GM21619 (cell line): ENCODE measurements at regions not wholly inside any gene's neighbourhood (a gene's known extent, or its start where the extent isn't known, plus 50 kb on each side); places are given as distances from the start of the nearest gene placed in this dataset.

ENCODE experiments used
- ATAC-seq: cut with Tn5 transposase; IDR thresholded peaks from one replicate; pipeline ENCODE4 v1.9.1; 2021; ENCODE audit not compliant: unreplicated experiment

- ATAC-seq = peak; percentile 76
Measured at GRCh38 chr4:42750091-42750490, 93.2 kb upstream of the ATP8A1 start.

- no peak for ATAC-seq
Measured at GRCh38 chr4:42747971-42748370, 91.1 kb upstream of the ATP8A1 start.

GRCh38 chr4:42736527-42737195 lies 79.8 kb upstream of the ATP8A1 start:
- ATAC-seq = no peak

GRCh38 chr4:42733380-42733779 lies 76.5 kb upstream of the ATP8A1 start:
- ATAC-seq = no peak

- ATAC-seq = no peak
Measured at GRCh38 chr4:42732776-42733175, 75.9 kb upstream of the ATP8A1 start.

GRCh38 chr4:42729505-42730237 lies 72.8 kb upstream of the ATP8A1 start:
- ATAC-seq = no peak

- no peak for ATAC-seq
Measured at GRCh38 chr4:42724451-42724850, 67.5 kb upstream of the ATP8A1 start.

- no peak for ATAC-seq
Measured at GRCh38 chr4:42720533-42720932, 63.6 kb upstream of the ATP8A1 start.

GRCh38 chr4:42719257-42719656 lies 62.4 kb upstream of the ATP8A1 start:
- ATAC-seq = no peak

GRCh38 chr4:42718336-42718735 lies 61.4 kb upstream of the ATP8A1 start:
- ATAC-seq = no peak

GRCh38 chr4:42716996-42717395 lies 60.1 kb upstream of the ATP8A1 start:
- no peak for ATAC-seq

- no peak for ATAC-seq
Measured at GRCh38 chr4:42715807-42716482, 59.0 kb upstream of the ATP8A1 start.

GRCh38 chr4:42713391-42713790 lies 56.5 kb upstream of the ATP8A1 start:
- no peak for ATAC-seq

- no peak for ATAC-seq
Measured at GRCh38 chr4:42712854-42713253, 55.9 kb upstream of the ATP8A1 start.

GRCh38 chr4:42711496-42711895 lies 54.6 kb upstream of the ATP8A1 start:
- ATAC-seq = no peak

GRCh38 chr4:42710761-42711160 lies 53.9 kb upstream of the ATP8A1 start:
- ATAC-seq = no peak

GRCh38 chr4:42710329-42710728 lies 53.4 kb upstream of the ATP8A1 start:
- ATAC-seq = no peak

- no peak for ATAC-seq
Measured at GRCh38 chr4:42709392-42710065, 52.6 kb upstream of the ATP8A1 start.

GRCh38 chr4:42708625-42709024 lies 51.7 kb upstream of the ATP8A1 start:
- ATAC-seq = no peak
